Keratinocyte (primary cell): ENCODE measurements at regions not wholly inside any gene's neighbourhood (a gene's known extent, or its start where the extent isn't known, plus 50 kb on each side); places are given as distances from the start of the nearest gene placed in this dataset.

ENCODE experiments used
- CTCF ChIP-seq, 3 experiments: IDR thresholded peaks in 1 of 3; conservative IDR thresholded peaks in 1 of 3; optimal IDR thresholded peaks in 1 of 3; 2 replicates in 2 of 3; 3 replicates in 1 of 3; pipeline versions ENCODE3 to v1.5.1; 2011; ENCODE audit warnings: low read length in 3 of 3, mild to moderate bottlenecking in 3 of 3, moderate library complexity in 2 of 3, control low read depth in 1 of 3, inconsistent platforms in 1 of 3; ENCODE audit not compliant: insufficient read depth in 2 of 3; ENCODE audit errors: extremely low read depth in 1 of 3
- EZH2 ChIP-seq: IDR thresholded peaks from one replicate; pipeline ENCODE4 v1.6.1; 2012; ENCODE audit warnings: inconsistent platforms, mild to moderate bottlenecking, low read length, moderate library complexity

GRCh38 chr12:30805959-30806358 lies 51.2 kb upstream of the CAPRIN2 start:
- no peak for TF ChIP-seq CTCF (optimal IDR thresholded peaks at IDR 0.05 in 1 of 3, IDR thresholded peaks at IDR 0.05 in 1 of 3, conservative IDR thresholded peaks at IDR 0.05 in 1 of 3; ENCODE audit: extremely low read depth in 1 of 3, insufficient read depth in 2 of 3, low read length in 3 of 3)
- TF ChIP-seq EZH2, result no peak
